Activated naive CD4-positive, alpha-beta T cell treated with Interleukin-2 at 50 U/mL for 16 hours (primary cell): ENCODE measurements at regions not wholly inside any gene's neighbourhood (a gene's known extent, or its start where the extent isn't known, plus 50 kb on each side); places are given as distances from the start of the nearest gene placed in this dataset.

Source experiments
- DNase-seq: peaks from one replicate; pipeline ENCODE4 v3.0.0-alpha.2; 2020

DNA sequence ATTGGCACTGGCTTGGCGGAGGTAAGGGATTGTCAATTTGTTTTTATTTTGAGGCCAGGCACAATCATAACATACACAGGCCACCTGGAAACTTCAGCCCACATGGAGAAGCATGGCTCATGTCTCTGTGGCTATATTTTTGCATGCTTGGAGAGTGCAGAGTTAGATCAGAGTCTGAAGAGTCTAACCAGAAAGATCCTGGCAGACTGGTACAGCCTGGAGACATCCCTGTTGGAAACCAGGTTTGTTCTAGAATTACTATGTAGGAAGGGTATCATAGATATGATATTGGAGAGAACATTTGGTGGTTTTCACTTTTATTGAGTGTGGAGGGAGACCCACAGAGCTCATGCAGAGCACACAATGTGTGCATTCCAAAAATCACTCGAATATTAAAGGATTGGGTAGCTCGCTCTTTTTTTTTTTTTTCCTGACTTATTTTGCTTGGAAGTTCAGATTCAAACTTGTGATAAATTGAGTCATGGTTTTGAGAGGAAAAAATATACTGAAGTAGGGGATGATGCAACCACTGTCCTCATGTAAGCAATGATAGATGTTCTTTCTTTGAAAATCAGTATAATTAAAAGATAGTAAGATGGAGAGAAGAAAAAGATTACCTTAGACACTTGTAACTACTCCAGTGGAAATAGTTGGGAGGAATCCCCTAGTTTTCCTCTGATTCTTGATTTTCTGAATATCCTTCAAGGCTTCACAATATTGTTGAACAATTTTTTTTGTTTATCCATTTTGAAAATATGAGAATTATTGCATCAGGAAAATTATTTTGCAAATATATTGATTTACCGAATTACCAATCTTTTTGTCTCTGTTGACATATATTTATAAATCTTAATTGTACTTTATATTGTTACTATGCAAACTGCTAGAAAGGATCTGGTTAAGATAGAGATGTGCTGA, 185.7 kb upstream of the ZEB2 start:
- no peak for DNase-seq

DNA sequence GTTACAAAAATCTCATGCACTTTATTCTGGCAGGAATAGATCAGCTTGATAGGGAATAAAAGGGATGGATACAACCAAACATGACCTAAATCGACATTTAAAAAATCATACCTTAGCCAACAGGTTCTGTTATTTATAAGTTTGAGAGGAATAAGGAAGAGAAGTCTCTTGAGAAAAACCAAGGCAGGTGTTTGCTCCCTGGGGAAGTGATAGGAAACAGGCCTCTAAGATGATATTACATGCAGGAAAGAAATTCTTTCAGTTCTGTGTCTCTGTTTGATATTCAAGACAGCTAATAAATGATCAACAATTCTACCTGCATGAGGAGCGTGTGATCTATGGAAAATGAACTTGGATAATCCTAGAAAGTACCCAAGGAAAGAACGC, 184.8 kb upstream of the ZEB2 start:
- no peak for DNase-seq

DNA sequence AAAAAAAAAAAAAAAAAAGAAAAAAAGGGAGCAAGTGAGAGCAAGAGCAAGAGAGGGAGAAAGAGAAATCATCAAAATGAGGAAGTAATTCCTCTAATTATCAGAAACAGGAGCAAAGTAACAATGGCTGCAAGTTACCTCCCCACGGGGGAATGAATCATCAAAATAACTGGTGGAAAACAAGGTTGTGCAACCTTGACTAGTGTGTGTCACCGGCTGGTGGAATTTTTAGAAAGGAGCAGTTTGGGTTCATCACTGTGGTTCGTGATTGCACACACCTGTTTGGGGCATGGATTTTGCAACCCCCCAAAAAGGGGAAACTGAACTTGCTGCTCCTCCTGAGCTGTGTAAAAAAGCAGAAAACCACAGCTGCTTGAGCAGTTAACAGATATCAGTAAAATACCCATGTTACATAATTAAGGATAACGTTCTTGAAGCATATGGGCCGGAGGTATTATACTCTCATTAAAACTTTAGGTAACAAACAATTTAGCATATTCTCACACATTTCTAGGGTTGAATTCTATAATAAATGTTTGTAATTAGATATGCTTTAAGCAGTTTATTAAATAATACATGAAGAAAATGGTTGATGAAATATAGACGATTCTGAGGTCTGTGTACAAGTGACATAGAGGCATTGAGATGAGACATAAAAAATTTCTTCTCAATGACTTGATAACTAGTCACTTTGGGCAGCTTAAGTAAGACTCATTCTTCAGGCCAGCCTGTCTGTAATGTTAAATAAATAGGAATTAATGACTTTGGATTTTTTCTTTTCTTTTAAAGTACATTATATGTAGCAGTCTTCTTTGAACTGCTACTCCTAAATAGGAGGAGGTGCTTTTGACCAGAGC, 184.2 kb upstream of the ZEB2 start:
- DNase-seq: no peak

DNA sequence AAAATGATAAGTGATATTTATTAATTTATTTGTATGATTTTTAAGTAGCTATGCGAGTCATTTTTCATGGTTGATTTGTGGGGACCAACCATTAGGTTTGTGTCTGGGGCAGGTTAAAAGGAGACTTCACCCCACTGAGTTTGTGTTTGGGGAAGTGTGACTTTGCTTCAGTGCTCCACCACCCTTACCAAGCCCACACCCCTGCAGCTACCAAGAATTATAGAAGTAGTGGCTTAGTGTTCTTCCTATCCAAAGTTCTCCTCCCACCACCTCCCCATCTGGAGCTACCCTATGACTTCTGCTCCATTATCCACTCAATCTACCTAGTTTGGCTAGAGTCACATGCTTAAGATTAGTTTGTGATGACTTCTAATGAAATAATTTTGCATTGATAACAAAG, 182.1 kb upstream of the ZEB2 start:
- DNase-seq: no peak

DNA sequence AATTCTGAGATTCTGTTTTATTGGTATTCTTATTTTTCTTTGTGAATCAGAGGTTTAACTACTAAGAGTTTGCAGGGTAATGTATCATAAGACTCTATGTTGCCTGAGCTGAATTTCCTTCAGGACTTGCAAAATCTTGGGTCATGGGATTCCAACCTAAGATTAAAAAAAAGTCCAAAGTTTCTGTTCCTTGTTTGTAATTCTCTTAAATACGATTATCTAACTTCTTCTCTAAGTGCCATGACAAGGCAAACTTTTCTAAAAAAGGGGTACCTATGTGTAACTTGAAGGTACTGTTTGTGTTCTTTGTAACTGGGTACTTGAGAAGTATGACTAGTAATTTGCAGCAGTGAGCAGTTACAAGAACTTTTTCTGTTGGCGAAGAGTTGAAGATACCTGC, 181.3 kb upstream of the ZEB2 start:
- no peak for DNase-seq

DNA sequence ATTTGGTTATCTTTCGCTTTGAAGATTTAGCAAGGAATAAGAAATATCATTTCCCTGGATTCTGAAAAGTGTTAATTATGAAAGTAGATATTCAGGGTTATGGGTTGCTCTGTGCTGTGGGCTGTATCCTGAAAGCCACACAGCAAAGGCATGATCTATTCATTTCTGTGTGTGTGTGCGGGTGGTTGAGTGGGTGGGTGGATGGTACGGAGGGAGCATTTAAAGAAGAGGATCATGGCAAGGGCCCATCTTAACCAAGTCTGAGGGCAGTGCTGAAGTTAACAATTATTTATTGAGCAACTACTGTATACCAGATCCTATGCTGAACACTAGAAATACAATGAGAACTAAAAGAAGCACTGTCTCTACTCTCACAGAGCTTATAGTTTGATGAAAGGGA, 178.2 kb upstream of the ZEB2 start:
- DNase-seq: no peak

DNA sequence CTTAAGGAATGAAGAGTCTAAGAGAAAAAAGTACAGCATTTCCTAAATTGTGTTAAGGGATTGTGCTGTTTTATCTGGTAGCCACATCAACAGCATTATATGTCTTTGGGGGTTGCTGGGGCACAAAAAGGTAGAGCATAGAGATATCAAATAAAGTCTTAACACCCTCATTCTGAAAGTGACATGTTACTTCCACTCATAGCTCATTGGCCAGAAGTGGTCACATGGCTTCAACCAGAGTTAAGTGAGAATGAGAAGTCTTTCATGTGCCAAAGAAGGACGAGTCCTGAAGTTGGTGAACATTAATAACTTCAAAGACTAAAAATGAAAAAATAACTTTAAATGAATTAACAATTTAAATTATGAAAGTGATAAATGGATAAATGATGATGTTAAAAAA, 175.7 kb upstream of the ZEB2 start:
- DNase-seq: no peak

DNA sequence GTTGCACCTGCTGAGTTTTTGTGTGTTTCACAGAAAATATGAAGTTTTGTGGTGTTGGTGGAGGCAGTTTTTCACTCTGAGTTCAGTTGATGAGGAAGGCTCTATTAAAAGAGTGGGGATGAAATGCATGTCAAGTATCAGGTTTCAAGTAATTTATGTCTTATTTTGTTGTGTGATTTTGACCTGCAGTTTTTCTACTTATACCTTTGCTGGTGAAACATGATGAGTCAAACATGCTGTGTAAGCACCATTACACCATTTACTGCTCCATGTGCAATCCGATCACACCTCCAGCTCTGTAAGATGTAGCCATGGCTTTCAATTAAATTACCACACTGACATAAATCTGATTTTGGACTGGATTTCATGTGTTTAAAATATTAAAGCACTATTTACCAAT, 174.5 kb upstream of the ZEB2 start:
- DNase-seq: no peak

DNA sequence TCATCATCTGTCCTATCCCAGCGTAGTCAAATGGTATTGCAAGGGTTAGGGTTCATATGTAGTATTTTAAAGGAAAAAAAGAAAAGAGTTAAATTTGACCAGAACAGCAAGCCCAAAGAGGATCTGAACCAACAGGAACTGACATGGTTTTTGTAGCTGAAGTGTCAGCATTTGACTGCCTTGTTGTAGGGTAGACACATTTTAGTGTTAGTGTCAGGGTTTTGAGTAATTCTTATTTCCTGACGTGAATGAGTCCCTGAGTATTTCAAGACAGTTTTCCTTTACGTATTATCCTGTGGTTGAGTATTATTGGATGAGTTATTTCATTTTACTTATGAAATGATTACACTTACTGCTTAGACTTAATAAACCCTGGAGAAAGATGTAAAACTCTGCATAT, 173.3 kb upstream of the ZEB2 start:
- DNase-seq: no peak

DNA sequence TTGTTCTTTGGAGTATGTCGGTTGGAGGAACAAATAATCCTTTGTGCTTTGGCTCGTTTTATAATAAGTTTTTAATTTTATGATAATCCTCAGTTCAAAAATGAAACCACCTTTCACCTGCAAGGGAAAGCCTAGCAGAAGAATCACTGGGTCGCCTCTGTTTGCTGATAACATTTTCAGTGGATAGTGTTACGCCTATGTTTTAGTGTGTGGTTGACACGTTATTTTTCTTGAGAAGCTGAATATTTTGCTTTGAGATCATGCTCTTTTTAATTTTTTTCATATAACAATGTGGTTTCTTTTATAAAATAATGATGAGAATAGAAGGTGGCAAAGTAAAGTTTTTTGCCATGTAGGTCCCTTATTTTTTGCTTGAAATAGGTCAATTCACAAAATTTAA, 172.7 kb upstream of the ZEB2 start:
- DNase-seq: no peak

DNA sequence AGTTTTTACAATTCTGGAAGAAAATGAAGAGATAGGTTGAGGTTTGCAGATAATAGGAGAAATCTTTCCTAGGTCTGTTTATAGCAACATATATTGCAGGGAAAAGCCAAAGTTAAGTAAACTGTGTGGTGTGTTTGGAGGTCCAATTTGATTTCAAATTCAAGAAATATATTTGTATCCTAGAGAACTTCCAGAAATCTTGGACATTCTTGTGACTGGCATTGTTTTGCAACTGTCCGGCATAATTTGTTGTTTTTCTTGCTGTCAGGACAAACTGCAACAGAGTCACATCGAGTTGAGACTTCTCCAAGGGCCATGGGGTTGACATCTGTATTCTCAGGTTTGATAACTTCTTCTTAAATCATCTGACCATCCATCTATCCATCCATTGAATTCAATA, 170.9 kb upstream of the ZEB2 start:
- no peak for DNase-seq

DNA sequence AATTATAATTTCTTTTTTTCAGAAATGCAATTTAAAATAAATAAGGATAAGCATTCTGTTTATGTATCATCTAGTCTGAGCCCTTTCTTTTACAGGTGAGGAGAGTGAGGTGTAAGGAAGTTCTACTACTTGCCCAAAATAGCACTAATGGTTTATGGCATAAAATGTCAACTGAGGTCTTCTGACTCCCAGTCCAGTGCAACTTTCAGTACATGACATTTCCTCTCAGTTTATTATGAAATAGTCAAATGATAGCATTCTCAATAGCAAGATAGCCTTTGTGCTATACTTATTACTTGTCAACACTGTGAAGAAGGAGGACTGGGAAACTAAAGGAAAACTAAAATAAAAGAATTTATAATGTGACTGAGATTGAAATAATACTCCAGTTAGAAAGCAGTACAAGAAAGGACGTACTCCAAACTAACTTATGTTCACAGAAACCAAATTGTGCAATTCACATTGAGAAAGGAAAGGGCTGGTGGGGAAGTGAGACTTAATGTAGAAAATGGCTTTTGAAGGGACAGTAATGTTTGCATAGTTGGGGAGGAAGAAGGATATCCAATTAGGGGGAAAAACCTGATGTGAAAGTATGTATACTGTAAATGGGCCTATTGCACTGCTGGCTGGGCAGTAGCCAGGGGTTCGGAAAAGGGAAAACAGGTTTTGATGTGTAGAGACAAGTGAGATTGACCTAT, 166.7 kb upstream of the ZEB2 start:
- no peak for DNase-seq

DNA sequence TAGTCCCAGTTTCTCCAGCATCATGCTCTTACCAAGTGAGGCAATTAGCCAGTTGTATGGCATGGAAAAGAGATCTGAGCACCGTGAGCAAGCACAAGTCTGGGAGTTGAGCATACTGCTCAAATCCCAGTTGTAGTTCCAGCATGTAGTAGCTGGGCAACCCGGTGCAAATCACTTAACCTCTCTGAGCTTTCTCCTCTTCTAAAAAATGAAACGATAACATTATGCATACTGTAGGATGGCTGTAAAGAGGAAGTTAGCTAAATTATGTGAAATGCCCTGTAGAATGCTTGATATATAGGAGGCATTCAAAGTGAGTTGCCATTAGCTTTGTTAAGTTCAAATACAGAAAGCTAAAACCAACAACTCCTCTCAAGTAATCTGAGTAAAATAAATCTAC, 164.0 kb upstream of the ZEB2 start:
- DNase-seq: no peak

DNA sequence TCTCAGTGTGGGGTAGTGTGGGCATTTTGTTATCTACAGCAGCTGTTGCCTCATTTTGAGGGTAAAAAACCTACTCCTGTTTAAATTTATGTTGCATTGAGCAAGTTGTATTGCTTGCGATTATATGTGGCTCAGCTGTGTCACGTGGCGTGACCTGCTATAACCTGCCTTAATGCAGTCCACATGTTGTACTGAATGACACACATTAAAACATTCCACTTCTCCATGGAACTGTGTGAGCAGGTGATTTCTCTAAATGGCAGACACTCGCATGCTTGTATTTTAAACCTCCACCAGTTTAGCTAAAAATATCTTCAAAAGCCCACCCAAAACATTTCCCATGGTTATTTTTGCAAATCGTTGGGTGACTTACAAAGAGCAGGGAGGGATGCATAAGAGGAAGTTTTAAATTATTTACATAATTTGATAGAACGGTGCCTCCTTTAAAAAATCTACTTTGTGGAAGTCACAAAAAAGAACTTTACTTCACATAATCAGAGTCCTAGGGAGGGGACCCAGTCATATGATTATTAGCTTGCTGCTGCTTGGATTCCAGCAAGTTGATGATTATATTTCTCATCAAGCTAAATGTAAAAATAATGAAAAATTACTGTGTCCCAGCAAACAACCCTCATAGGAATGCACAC, 163.3 kb upstream of the ZEB2 start:
- DNase-seq: no peak

DNA sequence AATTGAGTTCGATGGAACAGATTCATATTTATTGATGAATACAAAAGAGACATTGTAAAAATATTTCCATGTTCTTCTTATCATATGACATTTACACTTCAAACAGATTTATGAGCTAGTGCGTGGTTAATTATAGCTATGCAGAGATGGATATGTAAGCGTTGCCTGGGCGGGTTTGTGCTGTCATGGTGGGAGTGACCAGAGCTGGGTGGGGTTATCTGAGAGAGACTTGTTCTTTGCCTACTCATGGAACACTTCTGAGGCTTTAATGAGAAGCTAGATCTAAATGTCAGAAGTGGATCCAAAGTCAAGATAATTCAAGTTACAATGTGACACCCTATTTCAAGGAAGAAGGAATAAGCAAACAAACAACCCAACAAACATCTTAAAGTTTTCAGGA, 162.3 kb upstream of the ZEB2 start:
- no peak for DNase-seq

DNA sequence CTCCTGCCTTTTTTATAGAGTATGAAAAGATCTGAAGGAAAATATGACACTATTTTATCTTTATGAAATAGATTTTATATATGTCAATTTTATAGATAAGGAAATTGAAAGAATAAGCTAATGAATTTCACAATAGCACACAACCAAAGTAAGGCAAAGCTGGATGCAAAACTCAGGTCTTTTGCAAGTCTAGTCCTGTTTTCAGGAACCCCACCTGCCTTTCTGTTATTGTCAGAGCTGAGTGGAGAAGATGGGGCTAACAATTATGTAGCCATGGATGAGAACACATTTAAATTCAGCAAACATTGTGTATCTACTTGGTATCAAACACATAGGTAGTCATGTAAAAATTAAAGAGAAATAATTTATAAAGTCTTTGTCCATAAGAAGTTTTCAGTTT, 161.5 kb upstream of the ZEB2 start:
- DNase-seq: no peak

DNA sequence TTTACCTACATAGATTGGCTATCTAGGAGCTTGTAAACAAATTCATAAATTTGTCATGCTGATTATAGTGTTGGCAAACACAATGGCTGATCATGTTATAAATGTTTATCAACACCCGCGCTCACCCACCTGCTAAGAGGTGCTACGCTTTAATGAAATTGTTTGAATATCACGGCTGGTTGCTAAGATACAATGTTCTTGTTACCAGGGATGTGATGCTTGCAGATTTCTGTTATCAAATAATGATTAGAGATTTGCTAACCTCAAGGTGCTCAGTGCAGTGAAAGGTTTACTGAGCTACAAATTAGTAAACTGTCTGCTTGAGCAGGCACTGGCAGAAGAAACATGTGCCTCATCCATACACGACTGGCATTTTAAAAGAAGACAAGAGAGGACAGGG, 160.0 kb upstream of the ZEB2 start:
- DNase-seq: no peak

DNA sequence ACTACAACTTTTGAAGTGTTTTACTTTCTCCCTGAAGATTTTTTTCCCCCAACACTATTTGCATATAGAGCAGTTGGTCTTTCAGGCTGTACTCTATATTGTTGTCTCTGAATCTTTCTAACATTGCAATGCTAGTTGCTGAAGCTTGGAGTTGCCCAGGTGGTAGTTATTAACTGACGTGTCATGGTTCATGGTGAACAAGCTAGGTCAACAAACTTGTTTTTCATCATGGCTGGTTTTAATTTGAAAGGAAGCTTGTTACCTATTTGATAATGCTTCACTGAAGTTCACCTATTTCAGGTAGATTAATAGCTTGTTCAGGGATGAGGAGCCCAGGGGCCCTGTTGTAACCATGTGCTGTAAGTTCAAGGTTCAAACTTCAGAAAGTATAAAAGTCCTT, 158.8 kb upstream of the ZEB2 start:
- DNase-seq: no peak

DNA sequence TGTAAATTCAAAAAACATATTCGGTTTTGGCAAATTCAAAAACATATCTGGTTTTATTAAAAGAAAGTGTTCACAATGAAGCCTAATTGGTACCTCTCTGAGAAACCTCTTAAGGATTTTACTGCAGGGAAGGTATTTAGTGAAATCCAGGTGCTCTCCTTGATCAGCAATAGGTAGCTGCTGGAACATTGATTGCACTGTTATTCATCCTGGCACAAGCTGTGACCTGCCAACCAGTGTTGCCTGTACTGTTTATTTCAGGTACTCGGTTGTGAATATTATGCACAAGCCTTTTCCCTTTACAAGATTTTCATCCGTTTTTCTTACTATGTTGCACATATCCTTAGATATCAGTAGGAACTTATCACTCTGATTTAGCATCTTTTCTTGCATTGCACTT, 155.8 kb upstream of the ZEB2 start:
- no peak for DNase-seq

DNA sequence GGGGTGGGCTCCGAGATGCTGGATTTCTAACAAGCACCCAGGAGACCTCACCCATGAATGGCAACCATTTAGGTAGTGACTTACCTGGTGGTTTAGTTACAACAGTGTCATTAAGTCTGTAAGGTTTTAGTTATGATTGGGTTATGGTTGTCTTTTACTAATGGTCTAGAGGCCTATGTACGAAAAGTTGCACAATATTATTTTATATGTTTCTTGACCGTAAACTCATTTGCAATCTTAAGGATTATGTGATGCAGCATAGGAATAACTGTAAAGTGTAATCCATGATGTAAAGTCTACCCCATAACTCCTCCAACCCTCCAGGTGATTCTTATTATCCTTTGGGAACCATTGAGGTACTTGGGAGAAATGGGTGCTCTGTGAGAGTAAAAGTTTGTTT, 155.4 kb upstream of the ZEB2 start:
- DNase-seq: no peak

DNA sequence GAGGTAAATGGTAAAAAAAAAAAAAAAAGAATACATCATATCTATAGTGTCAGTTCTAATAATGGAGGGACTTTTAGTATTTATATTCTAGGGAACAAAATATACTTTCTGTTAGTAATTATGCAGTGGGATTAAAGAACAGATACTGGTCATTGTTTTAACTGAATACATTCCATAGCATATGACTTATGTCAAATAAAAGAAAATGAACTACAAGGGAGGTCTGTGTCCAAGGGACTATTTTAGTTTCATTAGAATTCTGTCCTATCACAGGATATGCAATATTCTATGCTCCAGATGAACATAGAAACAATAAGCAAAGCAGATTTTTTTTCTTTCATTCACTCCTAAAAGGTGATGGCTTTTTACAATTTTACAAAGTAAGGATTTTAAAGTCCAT, 154.2 kb upstream of the ZEB2 start:
- DNase-seq: no peak

DNA sequence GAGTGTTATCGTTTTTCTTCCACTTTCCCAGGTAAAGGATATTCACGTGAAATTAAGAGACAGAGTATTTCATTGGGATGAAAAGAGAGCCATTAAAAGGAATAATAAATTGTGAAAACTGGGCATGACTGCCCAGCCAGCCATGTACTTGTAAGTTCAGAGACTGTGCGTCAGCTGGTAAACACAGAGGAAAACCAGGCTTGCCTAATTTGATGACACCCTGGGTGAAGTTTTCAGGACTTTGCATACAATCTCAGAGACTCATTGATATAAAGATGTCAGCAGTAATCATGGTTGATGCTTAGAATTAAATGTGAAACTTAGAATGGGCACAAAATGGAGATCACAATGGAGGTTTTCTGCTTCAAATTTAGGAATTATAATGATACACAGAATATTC, 153.5 kb upstream of the ZEB2 start:
- DNase-seq: no peak
